Heart left ventricle (tissue), 16 donors: ENCODE measurements at regions not wholly inside any gene's neighbourhood (a gene's known extent, or its start where the extent isn't known, plus 50 kb on each side); places are given as distances from the start of the nearest gene placed in this dataset.

Source experiments
- ATAC-seq, 4 donors: fragments of 200-7000 bp; cut with Tn5 transposase; one replicate each; pipeline ENCODE4 v1.9.1; 2020 to 2022; ENCODE audit warnings: moderate library complexity in 4 of 4, mild to moderate bottlenecking in 3 of 4, moderate number of reproducible peaks in 1 of 4
- DNase-seq, 5 donors: peaks; one replicate each; pipeline ENCODE4 v3.0.0-alpha.2; 2020
- H3K27ac ChIP-seq, 12 donors: fragments of 200-600 bp; sonication (generic) in 4 of 12; one replicate each; pipeline versions ENCODE4 v1.5.0 to v1.8.0; 2016 to 2022; ENCODE audit warnings: mild to moderate bottlenecking in 2 of 12
- H3K27me3 ChIP-seq, 9 donors: fragments of 200-600 bp; sonication (generic) in 2 of 9; one replicate each; pipeline versions ENCODE4 v1.5.1 to v1.8.0; 2016 to 2022; ENCODE audit warnings: mild to moderate bottlenecking in 3 of 9
- H3K36me3 ChIP-seq, 9 donors: fragments of 200-600 bp; sonication (generic) in 2 of 9; one replicate each; pipeline versions ENCODE4 v1.5.0 to v1.8.0; 2018 to 2022; ENCODE audit warnings: mild to moderate bottlenecking in 2 of 9
- H3K4me1 ChIP-seq, 12 donors: fragments of 200-600 bp; sonication (generic) in 4 of 12; one replicate each; pipeline versions ENCODE4 v1.5.0 to v1.8.0; 2016 to 2022; ENCODE audit warnings: mild to moderate bottlenecking in 3 of 12
- H3K4me3 ChIP-seq, 12 donors: fragments of 200-600 bp; sonication (generic) in 4 of 12; one replicate each; pipeline versions ENCODE4 v1.5.0 to v1.8.0; 2017 to 2022; ENCODE audit warnings: mild to moderate bottlenecking in 9 of 12, moderate library complexity in 4 of 12
- H3K9me3 ChIP-seq, 12 donors: fragments of 200-600 bp; sonication (generic) in 4 of 12; one replicate each; pipeline versions ENCODE4 v1.5.0 to v1.8.0; 2016 to 2022; ENCODE audit warnings: mild to moderate bottlenecking in 1 of 12
- POLR2A ChIP-seq, 2 donors: fragments of 450-650 bp; IDR thresholded peaks; one replicate each; pipeline ENCODE4 v1.6.1; 2017; ENCODE audit warnings: antibody characterized with exemption in 2 of 2, mild to moderate bottlenecking in 2 of 2, moderate library complexity in 2 of 2
- WGBS, 4 donors: extraction: QIAGEN DNeasy Blood & Tissue Kit in 2 of 4; methylation state at CpG; one replicate each; pipeline versions ENCODE4 v1.1.5 to v1.1.7; 2013 to 2018; 5-methylcytosine and 5-hydroxymethylcytosine counted together
- intact Hi-C, 10 donors: fragments of 100-400 bp; cut with DNase I; formaldehyde crosslinking; loops; one replicate each; pipeline versions ENCODE4 v1.11.1 to v1.14.2; 2022
- TF ChIP-seq, protein P1 (sequence below), 12 donors: fragments of 200-600 bp; sonication (generic) in 4 of 12; IDR thresholded peaks; one replicate each; pipeline versions ENCODE4 v1.5.0 to v1.8.0; 2018 to 2022; ENCODE audit warnings: antibody characterized with exemption in 12 of 12, mild to moderate bottlenecking in 5 of 12
- donor health status: ischemic (EF 13 %, LVEDD 7.1; RV severe dilation, severe dysfunction).
- donor health status: healthy with polysubstance abuse.
- donor health status: DM: no; HTN: yes; CAD: no.
- donor health status: DM: no; HTN: no; CAD: no.
- donor health status: ischemic (EF 25% LVEDD 6.9; RV normal size, moderate dysfunction).
- donor health status: ischemic (EF 25% LVEDD 5.7; RV mildly dilated, moderate dysfunction).
- donor health status: healthy.
- donor health status: DM: yes; HTN: yes; CAD: no.
- donor health status: ischemic (EF 35%, LVEDD 5.7; RV mildly dilated, moderate dysfunction).
- donor health status: nonischemic (EF 11% LVEDD 7.7; RV severe dilation, severe dysfunction).
- donor health status: DM: yes; HTN: yes; CAD: no.
- donor health status: PGD.
- donor health status: ischemic (EF 29% LVEDD 5.4; RV normal size, mild dysfunction).
- donor health status: nonischemic (EF 23%, LVEDD 6.1; RV moderate dilation, normal function).

DNA sequence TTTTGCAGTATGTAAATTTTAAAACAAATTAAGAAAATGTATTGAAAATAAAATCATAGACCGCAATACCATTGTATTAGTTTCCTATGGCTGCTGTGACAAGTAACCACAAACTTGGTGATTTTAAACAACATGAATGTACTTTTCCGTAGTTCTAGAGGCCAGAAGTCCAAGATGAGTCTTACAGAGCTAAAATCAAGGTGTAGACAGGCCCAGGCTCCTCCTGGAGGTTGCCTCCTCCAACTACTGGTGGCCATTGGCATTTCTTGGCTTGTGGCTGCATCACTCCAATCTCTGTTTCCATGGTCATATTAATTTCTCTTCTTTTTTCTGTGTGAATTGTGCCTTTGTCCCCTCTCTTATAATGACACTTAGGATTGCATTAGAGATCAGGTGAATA, 59.2 kb upstream of the ETAA1 start:
- TF ChIP-seq, protein P1, sequence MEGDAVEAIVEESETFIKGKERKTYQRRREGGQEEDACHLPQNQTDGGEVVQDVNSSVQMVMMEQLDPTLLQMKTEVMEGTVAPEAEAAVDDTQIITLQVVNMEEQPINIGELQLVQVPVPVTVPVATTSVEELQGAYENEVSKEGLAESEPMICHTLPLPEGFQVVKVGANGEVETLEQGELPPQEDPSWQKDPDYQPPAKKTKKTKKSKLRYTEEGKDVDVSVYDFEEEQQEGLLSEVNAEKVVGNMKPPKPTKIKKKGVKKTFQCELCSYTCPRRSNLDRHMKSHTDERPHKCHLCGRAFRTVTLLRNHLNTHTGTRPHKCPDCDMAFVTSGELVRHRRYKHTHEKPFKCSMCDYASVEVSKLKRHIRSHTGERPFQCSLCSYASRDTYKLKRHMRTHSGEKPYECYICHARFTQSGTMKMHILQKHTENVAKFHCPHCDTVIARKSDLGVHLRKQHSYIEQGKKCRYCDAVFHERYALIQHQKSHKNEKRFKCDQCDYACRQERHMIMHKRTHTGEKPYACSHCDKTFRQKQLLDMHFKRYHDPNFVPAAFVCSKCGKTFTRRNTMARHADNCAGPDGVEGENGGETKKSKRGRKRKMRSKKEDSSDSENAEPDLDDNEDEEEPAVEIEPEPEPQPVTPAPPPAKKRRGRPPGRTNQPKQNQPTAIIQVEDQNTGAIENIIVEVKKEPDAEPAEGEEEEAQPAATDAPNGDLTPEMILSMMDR (IDR thresholded peaks at IDR 0.05): no peak
- no peak for TF ChIP-seq POLR2A (IDR thresholded peaks at IDR 0.05)
- no peak overlapping the region for H3K4me3 ChIP-seq
- peaks cover 0 to 7% (median 0%) of the 10 kb centered on the region in 9 donors for H3K27me3 ChIP-seq
- peaks cover 0 to 9% (median 0%) of the 10 kb centered on the region in 12 donors for H3K9me3 ChIP-seq
- H3K4me1 ChIP-seq: peaks cover 0 to 15% (median 1%) of the 10 kb centered on the region in 12 donors
- 82 to 86% (median 83%) methylated on average over 2 of the region's 2 CpGs for WGBS, 4 donors
- DNase-seq (no peak), ATAC-seq (no peak)
- no peaks in the 10 kb centered on the region for H3K36me3 ChIP-seq
- intact Hi-C loops: no loop called here
- no peak overlapping the region for H3K27ac ChIP-seq

DNA sequence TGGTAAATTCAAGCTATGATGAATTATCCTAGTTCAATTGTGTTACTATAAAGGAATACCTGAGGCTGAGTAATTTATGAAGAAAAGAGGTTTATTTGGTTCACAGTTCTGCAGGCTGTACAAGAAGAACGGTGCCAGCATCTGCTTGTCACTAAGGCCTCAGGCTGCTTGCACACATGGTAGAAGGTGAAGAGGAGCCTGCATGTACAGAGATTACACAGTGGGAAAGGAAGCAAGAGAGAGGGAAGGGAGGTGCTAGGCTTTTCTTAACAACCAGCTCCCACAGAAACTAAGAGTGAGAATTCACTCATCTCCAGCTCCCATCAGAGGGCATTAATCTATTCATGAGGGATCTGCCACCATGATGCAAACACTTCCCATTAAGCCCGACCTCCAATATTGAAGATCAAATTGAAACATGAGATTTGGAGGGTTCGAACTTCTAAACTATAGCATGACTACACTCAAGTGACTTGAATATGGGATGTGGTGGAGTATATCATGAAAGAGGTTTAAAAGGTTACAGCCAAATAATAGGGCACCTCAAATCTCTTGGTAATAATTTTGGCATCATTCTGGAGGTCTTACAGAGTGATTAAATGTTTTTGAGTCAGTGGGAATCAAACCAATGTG, 58.4 kb upstream of the ETAA1 start:
- Histone ChIP-seq H3K4me3 (no peak overlapping the region), H3K9me3 (peaks cover 0 to 9% (median 0%) of the 10 kb centered on the region in 12 donors), H3K27me3 (peaks cover 0 to 7% (median 0%) of the 10 kb centered on the region in 9 donors), H3K27ac (no peak overlapping the region), H3K4me1 (peaks cover 0 to 15% (median 1%) of the 10 kb centered on the region in 12 donors), H3K36me3 (no peaks in the 10 kb centered on the region)
- DNase-seq (no peak), ATAC-seq (no peak)
- WGBS, 4 donors: 83 to 87% (median 85%) methylated on average over 3 of the region's 3 CpGs
- TF ChIP-seq POLR2A (IDR thresholded peaks at IDR 0.05): no peak
- TF ChIP-seq, protein P1 (IDR thresholded peaks at IDR 0.05): no peak
- intact Hi-C loops: no loop called here

DNA sequence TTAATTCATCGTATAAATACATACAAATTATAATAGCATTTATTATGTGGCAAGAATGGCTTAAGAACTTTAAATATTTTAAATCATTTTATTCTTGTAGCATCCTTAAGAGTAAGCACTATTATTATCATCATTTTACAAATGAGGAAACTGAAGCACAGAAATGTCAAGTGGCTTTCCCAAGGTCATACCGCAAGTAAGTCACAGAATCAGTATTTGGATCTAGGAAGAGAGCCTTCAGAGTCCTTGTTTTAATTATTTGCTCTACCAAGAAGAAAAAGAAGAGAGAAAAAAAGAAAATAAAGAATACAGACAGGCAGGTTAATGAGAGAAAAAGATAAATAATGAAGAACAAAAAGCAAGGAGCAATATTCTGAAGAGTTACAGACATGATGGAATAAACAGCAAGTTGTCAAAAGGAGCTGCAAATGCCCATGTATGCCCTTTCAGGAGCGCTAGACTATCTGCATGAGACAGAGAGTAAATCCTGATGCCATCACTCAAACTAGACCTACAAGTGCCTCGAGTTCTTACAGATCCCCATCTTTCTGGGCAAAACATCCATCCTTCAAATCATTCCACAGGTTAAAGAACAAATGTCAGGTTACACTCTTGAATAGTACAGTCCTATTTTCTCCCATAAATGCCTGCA, 57.8 kb upstream of the ETAA1 start:
- no peak for TF ChIP-seq POLR2A (IDR thresholded peaks at IDR 0.05)
- TF ChIP-seq, protein P1 (IDR thresholded peaks at IDR 0.05): no peak
- Histone ChIP-seq H3K4me1 (peaks cover 0 to 15% (median 1%) of the 10 kb centered on the region in 12 donors), H3K9me3 (peaks cover 0 to 9% (median 0%) of the 10 kb centered on the region in 12 donors), H3K36me3 (no peaks in the 10 kb centered on the region), H3K27me3 (peaks cover 0 to 7% (median 0%) of the 10 kb centered on the region in 9 donors), H3K27ac (no peak overlapping the region), H3K4me3 (no peak overlapping the region)
- WGBS, 4 donors: 56 to 61% (median 58%) methylated on average over 4 of the region's 4 CpGs
- no peak for ATAC-seq
- intact Hi-C loops: no loop called here
- no peak for DNase-seq
